HUES48 (cell line): ENCODE measurements at regions not wholly inside any gene's neighbourhood (a gene's known extent, or its start where the extent isn't known, plus 50 kb on each side); places are given as distances from the start of the nearest gene placed in this dataset.

Experiments used
- H3K27ac ChIP-seq: one replicate; pipeline ENCODE4 v1.7.0; 2013; ENCODE audit warnings: low read depth, low read length, inconsistent platforms
- H3K27me3 ChIP-seq: 2 replicates; pipeline ENCODE4 v1.6.1; 2013; ENCODE audit warnings: mild to moderate bottlenecking, low read length; ENCODE audit not compliant: control insufficient read depth, insufficient read depth
- H3K36me3 ChIP-seq: 2 replicates; pipeline ENCODE4 v1.6.1; 2013; ENCODE audit warnings: low read length; ENCODE audit not compliant: control insufficient read depth, insufficient read depth
- H3K4me1 ChIP-seq: 2 replicates; pipeline ENCODE4 v1.6.1; 2013; ENCODE audit warnings: mild to moderate bottlenecking, low read length; ENCODE audit not compliant: control insufficient read depth, insufficient read depth
- H3K4me3 ChIP-seq: 2 replicates; pipeline ENCODE4 v1.5.1; 2013; ENCODE audit warnings: mild to moderate bottlenecking, low read depth, low read length
- H3K9ac ChIP-seq: 2 replicates; pipeline ENCODE4 v1.6.1; 2013; ENCODE audit warnings: mild to moderate bottlenecking, low read depth, low read length, moderate library complexity
- H3K9me3 ChIP-seq: 2 replicates; pipeline ENCODE4 v1.6.1; 2013; ENCODE audit warnings: low read length; ENCODE audit not compliant: control insufficient read depth, insufficient read depth

GRCh38 chr13:72004784-72005374 is 137.9 kb upstream of the DACH1 start:
- Histone ChIP-seq H3K9ac (no peak overlapping the region), H3K36me3 (no peaks in the 10 kb centered on the region), H3K4me3 (no peak overlapping the region), H3K27ac (no peak overlapping the region), H3K9me3 (no peaks in the 10 kb centered on the region), H3K27me3 (no peaks in the 10 kb centered on the region), H3K4me1 (no peaks in the 10 kb centered on the region)

- Histone ChIP-seq H3K4me3 (no peak overlapping the region), H3K27me3 (no peaks in the 10 kb centered on the region), H3K36me3 (no peaks in the 10 kb centered on the region), H3K27ac (no peak overlapping the region), H3K4me1 (no peaks in the 10 kb centered on the region), H3K9ac (no peak overlapping the region), H3K9me3 (no peaks in the 10 kb centered on the region)
These were observed 137.2 kb upstream of the DACH1 start for GRCh38 chr13:72004246-72004645.

GRCh38 chr13:71998223-71998622 is 131.2 kb upstream of the DACH1 start:
- Histone ChIP-seq H3K9ac (no peak overlapping the region), H3K27me3 (no peaks in the 10 kb centered on the region), H3K4me1 (no peaks in the 10 kb centered on the region), H3K4me3 (no peak overlapping the region), H3K27ac (no peak overlapping the region), H3K9me3 (no peaks in the 10 kb centered on the region), H3K36me3 (no peaks in the 10 kb centered on the region)

GRCh38 chr13:71979616-71980015 is 112.6 kb upstream of the DACH1 start:
- Histone ChIP-seq H3K9me3 (no peaks in the 10 kb centered on the region), H3K27me3 (no peaks in the 10 kb centered on the region), H3K4me1 (peaks cover 7% of the 10 kb centered on the region; the same call in 1 of the 2 replicates), H3K36me3 (no peaks in the 10 kb centered on the region), H3K27ac (no peak overlapping the region), H3K9ac (no peak overlapping the region), H3K4me3 (no peak overlapping the region)

GRCh38 chr13:71977028-71977427 is 110.0 kb upstream of the DACH1 start:
- H3K4me1 ChIP-seq = peaks cover 7% of the 10 kb centered on the region; the same call in 1 of the 2 replicates
- no peak overlapping the region for H3K4me3 ChIP-seq

GRCh38 chr13:71967990-71968389 is 101.0 kb upstream of the DACH1 start:
- Histone ChIP-seq H3K36me3 (no peaks in the 10 kb centered on the region), H3K27ac (peak overlapping the region; percentile 77), H3K27me3 (no peaks in the 10 kb centered on the region), H3K4me1 (peaks cover 11% of the 10 kb centered on the region), H3K9me3 (no peaks in the 10 kb centered on the region), H3K4me3 (no peak overlapping the region), H3K9ac (no peak overlapping the region)

More at GRCh38 chr13:71977028-71977427, 110.0 kb upstream of the DACH1 start:
- no peaks in the 10 kb centered on the region for H3K36me3 ChIP-seq
- H3K27ac ChIP-seq = no peak overlapping the region
- H3K9me3 ChIP-seq = no peaks in the 10 kb centered on the region
- no peak overlapping the region for H3K9ac ChIP-seq
- H3K27me3 ChIP-seq = no peaks in the 10 kb centered on the region

GRCh38 chr13:71964491-71965100 is 97.6 kb upstream of the DACH1 start:
- Histone ChIP-seq H3K27ac (no peak overlapping the region), H3K9ac (no peak overlapping the region), H3K4me3 (no peak overlapping the region), H3K36me3 (no peaks in the 10 kb centered on the region), H3K27me3 (no peaks in the 10 kb centered on the region), H3K9me3 (no peaks in the 10 kb centered on the region), H3K4me1 (peaks cover 16% of the 10 kb centered on the region)

GRCh38 chr13:71962735-71963134 is 95.7 kb upstream of the DACH1 start:
- Histone ChIP-seq H3K4me3 (no peak overlapping the region), H3K9ac (no peak overlapping the region), H3K27me3 (no peaks in the 10 kb centered on the region), H3K36me3 (no peaks in the 10 kb centered on the region), H3K4me1 (0 out of 2 replicates have a peak, but pooled peaks cover 9% of the 10 kb centered on the region), H3K9me3 (no peaks in the 10 kb centered on the region), H3K27ac (no peak overlapping the region)

GRCh38 chr13:71962126-71962525 is 95.1 kb upstream of the DACH1 start:
- H3K27ac ChIP-seq = no peak overlapping the region
- H3K27me3 ChIP-seq = no peaks in the 10 kb centered on the region

GRCh38 chr13:71949441-71949840 is 82.4 kb upstream of the DACH1 start:
- no peak overlapping the region for H3K27ac ChIP-seq
- H3K4me3 ChIP-seq = no peak overlapping the region
- no peaks in the 10 kb centered on the region for H3K4me1 ChIP-seq
- H3K9ac ChIP-seq = no peak overlapping the region
- H3K9me3 ChIP-seq = no peaks in the 10 kb centered on the region
- H3K36me3 ChIP-seq = no peaks in the 10 kb centered on the region
- H3K27me3 ChIP-seq = no peaks in the 10 kb centered on the region

More at GRCh38 chr13:71962126-71962525, 95.1 kb upstream of the DACH1 start:
- 0 out of 2 replicates have a peak, but pooled peaks cover 8% of the 10 kb centered on the region for H3K4me1 ChIP-seq
- H3K9me3 ChIP-seq = no peaks in the 10 kb centered on the region
- no peaks in the 10 kb centered on the region for H3K36me3 ChIP-seq
- H3K4me3 ChIP-seq = no peak overlapping the region
- H3K9ac ChIP-seq = no peak overlapping the region

- Histone ChIP-seq H3K27ac (no peak overlapping the region), H3K27me3 (no peaks in the 10 kb centered on the region), H3K9me3 (no peaks in the 10 kb centered on the region)
These were observed 72.2 kb upstream of the DACH1 start for GRCh38 chr13:71939186-71939585.

More at GRCh38 chr13:71939186-71939585, 72.2 kb upstream of the DACH1 start:
- Histone ChIP-seq H3K9ac (no peak overlapping the region), H3K36me3 (no peaks in the 10 kb centered on the region), H3K4me1 (no peaks in the 10 kb centered on the region), H3K4me3 (no peak overlapping the region)
